Iris pigment epithelial cell (primary cell): ENCODE measurements at regions not wholly inside any gene's neighbourhood (a gene's known extent, or its start where the extent isn't known, plus 50 kb on each side); places are given as distances from the start of the nearest gene placed in this dataset.
A peak's percentile ranks its signal among the peaks of the same experiment; 100 is the strongest.

ENCODE experiments used
- DNase-seq: peaks from one replicate; pipeline ENCODE4 v3.0.0-alpha.2; 2011; ENCODE audit warnings: low read depth

GRCh38 chr5:74123929-74124328, 497.9 kb downstream of the ARHGEF28 start:
- no peak for DNase-seq

- peak; percentile 5 for DNase-seq
Observed at GRCh38 chr5:74122979-74123590, 497.1 kb downstream of the ARHGEF28 start.

GRCh38 chr5:74122175-74122574, 496.2 kb downstream of the ARHGEF28 start:
- no peak for DNase-seq

GRCh38 chr5:74120585-74120984, 494.6 kb downstream of the ARHGEF28 start:
- no peak for DNase-seq

- no peak for DNase-seq
Observed at GRCh38 chr5:74118071-74118470, 492.1 kb downstream of the ARHGEF28 start.

- DNase-seq = no peak
Observed at GRCh38 chr5:74116984-74117383, 491.0 kb downstream of the ARHGEF28 start.

- peak; percentile 12 for DNase-seq
Observed at GRCh38 chr5:74116266-74116665, 490.3 kb downstream of the ARHGEF28 start.

- DNase-seq = no peak
Observed at GRCh38 chr5:74113927-74114326, 487.9 kb downstream of the ARHGEF28 start.

GRCh38 chr5:74113196-74113540, 487.2 kb downstream of the ARHGEF28 start:
- no peak for DNase-seq

GRCh38 chr5:74112372-74113195, 486.6 kb downstream of the ARHGEF28 start:
- no peak for DNase-seq

GRCh38 chr5:74111764-74112163, 485.8 kb downstream of the ARHGEF28 start:
- no peak for DNase-seq

GRCh38 chr5:74109344-74109743, 483.3 kb downstream of the ARHGEF28 start:
- DNase-seq = no peak

- no peak for DNase-seq
Observed at GRCh38 chr5:74107899-74108298, 481.9 kb downstream of the ARHGEF28 start.

GRCh38 chr5:74105126-74105780, 479.3 kb downstream of the ARHGEF28 start:
- no peak for DNase-seq

- no peak for DNase-seq
Observed at GRCh38 chr5:74103131-74104023, 477.4 kb downstream of the ARHGEF28 start.

- DNase-seq = no peak
Observed at GRCh38 chr5:74100268-74100665, 474.3 kb downstream of the ARHGEF28 start.

GRCh38 chr5:74099538-74100267, 473.7 kb downstream of the ARHGEF28 start:
- DNase-seq = no peak

GRCh38 chr5:74098941-74099340, 472.9 kb downstream of the ARHGEF28 start:
- DNase-seq = no peak

GRCh38 chr5:74098456-74098855, 472.5 kb downstream of the ARHGEF28 start:
- DNase-seq = no peak

GRCh38 chr5:74096325-74096724, 470.3 kb downstream of the ARHGEF28 start:
- DNase-seq = no peak

GRCh38 chr5:74095871-74096270, 469.9 kb downstream of the ARHGEF28 start:
- peak; percentile 76 for DNase-seq

GRCh38 chr5:74094782-74095108, 468.7 kb downstream of the ARHGEF28 start:
- DNase-seq = no peak
